H1 (cell line): ENCODE measurements at regions not wholly inside any gene's neighbourhood (a gene's known extent, or its start where the extent isn't known, plus 50 kb on each side); places are given as distances from the start of the nearest gene placed in this dataset.

ENCODE experiments used
- CHD7 ChIP-seq: fragments of 300-600 bp; sonication (generic); IDR thresholded peaks from 2 replicates; pipeline ENCODE4 v1.7.1; 2012; ENCODE audit warnings: low read length, moderate library complexity, mild to moderate bottlenecking, inconsistent platforms; ENCODE audit not compliant: insufficient replicate concordance
- CREB1 ChIP-seq: IDR thresholded peaks from 2 replicates; pipeline ENCODE4 v1.6.1; 2012; ENCODE audit warnings: inconsistent platforms
- HDAC2 ChIP-seq, 2 experiments: fragments of 300-600 bp in 1 of 2; sonication (generic) in 1 of 2; IDR thresholded peaks; 2 replicates each; pipeline ENCODE4 v1.6.1; 2011 to 2012; ENCODE audit warnings: low read depth in 2 of 2, low read length in 2 of 2, mild to moderate bottlenecking in 2 of 2, moderate library complexity in 2 of 2, borderline replicate concordance in 1 of 2, inconsistent platforms in 1 of 2
- KDM1A ChIP-seq: fragments of 200-600, 300-600 bp; sonication (generic); IDR thresholded peaks from 2 replicates; pipeline ENCODE4 v1.7.1; 2016; ENCODE audit warnings: mild to moderate bottlenecking, low read length, borderline replicate concordance
- RAD21 ChIP-seq, 2 experiments: IDR thresholded peaks in 1 of 2; conservative IDR thresholded peaks in 1 of 2; 2 replicates each; pipeline ENCODE4 v1.6.1; 2011; ENCODE audit warnings: low read depth in 2 of 2, low read length in 2 of 2, improper control_type of control experiment in 1 of 2, inconsistent platforms in 1 of 2, mild to moderate bottlenecking in 1 of 2, moderate library complexity in 1 of 2

- TF ChIP-seq CHD7: no peak
- peak; percentile 67; the same call in 1 of the 2 replicates for TF ChIP-seq KDM1A
- no peak for TF ChIP-seq CREB1
- TF ChIP-seq HDAC2 (IDR thresholded peaks at IDR 0.05; ENCODE audit: borderline replicate concordance in 1 of 2, low read depth in 2 of 2, low read length in 2 of 2): peak in 1 of 2 experiments; percentile 75; a peak in 1 of 4 replicates
- peak; percentile 93 to 97 for TF ChIP-seq RAD21 (IDR thresholded peaks at IDR 0.05 in 1 of 2, conservative IDR thresholded peaks at IDR 0.05 in 1 of 2; ENCODE audit: low read depth in 2 of 2, low read length in 2 of 2)
These were observed 125.8 kb upstream of the HNMT start (continued) for GRCh38 chr2:137838255-137839092.
